CD14-positive monocyte (primary cell): ENCODE measurements at regions not wholly inside any gene's neighbourhood (a gene's known extent, or its start where the extent isn't known, plus 50 kb on each side); places are given as distances from the start of the nearest gene placed in this dataset.

Experiments used
- DNase-seq, 3 donors: peaks; one replicate each; pipeline ENCODE4 v3.0.0-alpha.2; 2011 to 2022
- H2AFZ ChIP-seq: 2 replicates; pipeline ENCODE4 v1.6.0; 2012; ENCODE audit warnings: mild to moderate bottlenecking, low read depth, low read length, inconsistent platforms; ENCODE audit not compliant: insufficient read depth, poor library complexity, severe bottlenecking
- H3K27ac ChIP-seq, 2 donors: 1 replicate in 1 of 2; 2 replicates in 1 of 2; pipeline ENCODE4 v1.5.1; 2012 to 2013; ENCODE audit warnings: low read length in 2 of 2, control low read depth in 1 of 2, inconsistent platforms in 1 of 2, low read depth in 1 of 2, mild to moderate bottlenecking in 1 of 2
- H3K27me3 ChIP-seq, 2 donors: one replicate each; pipeline versions ENCODE4 v1.6.0 to v1.6.1; 2011 to 2013; ENCODE audit warnings: low read length in 2 of 2; ENCODE audit not compliant: control insufficient read depth in 2 of 2, insufficient read depth in 2 of 2
- H3K36me3 ChIP-seq, 2 donors: replicated peaks in 1 of 2; 1 replicate in 1 of 2; 2 replicates in 1 of 2; pipeline versions ENCODE4 v1.5.1 to v1.6.1; 2012 to 2013; ENCODE audit warnings: low read length in 2 of 2, control low read depth in 1 of 2, inconsistent platforms in 1 of 2, mild to moderate bottlenecking in 1 of 2; ENCODE audit not compliant: insufficient read depth in 2 of 2, control insufficient read depth in 1 of 2
- H3K4me1 ChIP-seq, 2 donors: 1 replicate in 1 of 2; 2 replicates in 1 of 2; pipeline versions ENCODE4 v1.5.1 to v1.6.1; 2012 to 2013; ENCODE audit warnings: low read length in 2 of 2, control low read depth in 1 of 2, inconsistent platforms in 1 of 2, mild to moderate bottlenecking in 1 of 2, moderate library complexity in 1 of 2; ENCODE audit not compliant: insufficient read depth in 2 of 2, control insufficient read depth in 1 of 2
- H3K4me2 ChIP-seq: replicated peaks from 2 replicates; pipeline ENCODE3; 2012; ENCODE audit warnings: low read length, moderate library complexity, mild to moderate bottlenecking; ENCODE audit not compliant: poor library complexity, severe bottlenecking; ENCODE audit errors: extremely low read depth
- H3K4me3 ChIP-seq, 3 experiments: fragments of 200-600 bp in 1 of 3; sonication (generic) in 1 of 3; replicated peaks in 1 of 3; 1 replicate in 2 of 3; 2 replicates in 1 of 3; pipeline ENCODE4 v1.5.1; 2011 to 2013; ENCODE audit warnings: low read length in 3 of 3, mild to moderate bottlenecking in 3 of 3, control low read depth in 2 of 3, low read depth in 2 of 3, inconsistent platforms in 1 of 3, moderate library complexity in 1 of 3
- H3K79me2 ChIP-seq: 2 replicates; pipeline ENCODE4 v1.6.0; 2012; ENCODE audit warnings: mild to moderate bottlenecking, control low read depth, inconsistent platforms, low read length, moderate library complexity; ENCODE audit not compliant: insufficient read depth
- H3K9ac ChIP-seq: 2 replicates; pipeline ENCODE4 v1.6.0; 2017; ENCODE audit warnings: low read length, mild to moderate bottlenecking; ENCODE audit not compliant: insufficient read depth, poor library complexity, severe bottlenecking
- H3K9me3 ChIP-seq, 2 donors: replicated peaks in 1 of 2; 1 replicate in 1 of 2; 2 replicates in 1 of 2; pipeline versions ENCODE4 v1.5.1 to v1.6.1; 2012 to 2013; ENCODE audit warnings: low read length in 2 of 2, control low read depth in 1 of 2; ENCODE audit not compliant: control insufficient read depth in 1 of 2, insufficient read depth in 1 of 2
- H4K20me1 ChIP-seq: 2 replicates; pipeline ENCODE4 v1.6.0; 2012; ENCODE audit warnings: mild to moderate bottlenecking, low read length, control low read depth, moderate library complexity; ENCODE audit not compliant: insufficient read depth
- H3K27ac Mint-ChIP-seq, 7 donors: one replicate each; pipeline ENCODE4 v1.8.0; 2020; ENCODE audit warnings: mild to moderate bottlenecking in 7 of 7, mixed read lengths in 7 of 7, moderate library complexity in 6 of 7, inconsistent platforms in 2 of 7
- H3K27me3 Mint-ChIP-seq, 3 donors: one replicate each; pipeline ENCODE4 v1.8.0; 2021 to 2022; ENCODE audit warnings: low read depth in 3 of 3, mild to moderate bottlenecking in 3 of 3, mixed read lengths in 3 of 3, moderate library complexity in 3 of 3, inconsistent platforms in 1 of 3
- H3K36me3 Mint-ChIP-seq, 2 donors: one replicate each; pipeline ENCODE4 v1.8.0; 2020; ENCODE audit warnings: mixed read lengths in 2 of 2, inconsistent platforms in 1 of 2, mild to moderate bottlenecking in 1 of 2
- H3K4me1 Mint-ChIP-seq: one replicate; pipeline ENCODE4 v1.8.0; 2020; ENCODE audit warnings: mild to moderate bottlenecking, mixed read lengths
- H3K4me3 Mint-ChIP-seq, 2 donors: one replicate each; pipeline ENCODE4 v1.8.0; 2020; ENCODE audit warnings: mild to moderate bottlenecking in 2 of 2, mixed read lengths in 2 of 2, moderate library complexity in 1 of 2
- H3K9me3 Mint-ChIP-seq, 7 donors: one replicate each; pipeline ENCODE4 v1.8.0; 2020 to 2022; ENCODE audit warnings: mixed read lengths in 7 of 7, mild to moderate bottlenecking in 6 of 7, moderate library complexity in 6 of 7, inconsistent platforms in 2 of 7
- WGBS: methylation state at CpG from one replicate; pipeline ENCODE4 v1.1.5; 2013; ENCODE audit warnings: missing lambda C conversion rate; ENCODE audit not compliant: insufficient coverage; 5-methylcytosine and 5-hydroxymethylcytosine counted together
- intact Hi-C, 2 donors: fragments of 100-400 bp; cut with micrococcal nuclease; formaldehyde crosslinking; loops; one replicate each; pipeline versions ENCODE4 v1.15.0 to v1.15.1; 2023
- TF ChIP-seq, protein P1 (sequence below): fragments of 200-600 bp; IDR thresholded peaks from one replicate; pipeline ENCODE4 v1.8.0; 2022; ENCODE audit warnings: antibody characterized with exemption, mild to moderate bottlenecking

- 85% methylated on average over 13 of the region's 13 CpGs for WGBS
- Mint-ChIP-seq H3K36me3 (no peaks in the 10 kb centered on the region), H3K4me1 (no peaks in the 10 kb centered on the region), H3K27me3 (peaks cover 4 to 7% (median 4%) of the 10 kb centered on the region in 3 donors), H3K4me3 (no peak overlapping the region), H3K9me3 (peaks cover 0 to 3% (median 0%) of the 10 kb centered on the region in 7 donors), H3K27ac (no peak overlapping the region)
- Histone ChIP-seq H3K27ac (no peak overlapping the region), H4K20me1 (no peaks in the 10 kb centered on the region), H2AFZ (no peak overlapping the region), H3K27me3 (no peaks in the 10 kb centered on the region), H3K79me2 (no peaks in the 10 kb centered on the region), H3K36me3 (no peaks in the 10 kb centered on the region), H3K4me3 (no peak overlapping the region), H3K9ac (no peak overlapping the region), H3K9me3 (no peaks in the 10 kb centered on the region), H3K4me1 (no peaks in the 10 kb centered on the region), H3K4me2 (no peak overlapping the region)
- DNase-seq = no peak
- intact Hi-C loops = no loop called here
- TF ChIP-seq, protein P1, sequence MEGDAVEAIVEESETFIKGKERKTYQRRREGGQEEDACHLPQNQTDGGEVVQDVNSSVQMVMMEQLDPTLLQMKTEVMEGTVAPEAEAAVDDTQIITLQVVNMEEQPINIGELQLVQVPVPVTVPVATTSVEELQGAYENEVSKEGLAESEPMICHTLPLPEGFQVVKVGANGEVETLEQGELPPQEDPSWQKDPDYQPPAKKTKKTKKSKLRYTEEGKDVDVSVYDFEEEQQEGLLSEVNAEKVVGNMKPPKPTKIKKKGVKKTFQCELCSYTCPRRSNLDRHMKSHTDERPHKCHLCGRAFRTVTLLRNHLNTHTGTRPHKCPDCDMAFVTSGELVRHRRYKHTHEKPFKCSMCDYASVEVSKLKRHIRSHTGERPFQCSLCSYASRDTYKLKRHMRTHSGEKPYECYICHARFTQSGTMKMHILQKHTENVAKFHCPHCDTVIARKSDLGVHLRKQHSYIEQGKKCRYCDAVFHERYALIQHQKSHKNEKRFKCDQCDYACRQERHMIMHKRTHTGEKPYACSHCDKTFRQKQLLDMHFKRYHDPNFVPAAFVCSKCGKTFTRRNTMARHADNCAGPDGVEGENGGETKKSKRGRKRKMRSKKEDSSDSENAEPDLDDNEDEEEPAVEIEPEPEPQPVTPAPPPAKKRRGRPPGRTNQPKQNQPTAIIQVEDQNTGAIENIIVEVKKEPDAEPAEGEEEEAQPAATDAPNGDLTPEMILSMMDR = no peak
Observed at GRCh38 chr13:111917086-111917485, 149.9 kb upstream of the SOX1 start.

DNA sequence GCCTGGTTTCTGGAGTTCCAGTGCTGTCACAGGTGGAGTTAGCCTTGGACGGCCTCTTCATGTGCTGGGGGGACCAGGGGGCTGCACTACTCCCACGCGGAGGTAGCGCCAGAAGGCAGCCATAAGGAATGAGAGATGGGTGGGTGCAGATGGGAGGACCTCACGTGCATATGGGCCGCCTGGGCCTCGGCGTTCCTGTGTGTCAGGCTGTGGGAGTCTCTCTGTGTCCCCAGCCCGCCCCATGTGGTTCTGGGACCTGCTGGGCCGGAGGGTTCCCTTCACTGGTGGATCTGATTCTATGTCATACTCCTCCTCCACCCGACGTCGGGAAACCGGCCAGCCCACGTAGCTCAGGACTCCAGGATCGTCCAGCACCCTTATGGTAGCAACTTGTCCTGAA, 149.0 kb upstream of the SOX1 start:
- Mint-ChIP-seq H3K27me3 (peaks cover 5 to 8% (median 7%) of the 10 kb centered on the region in 3 donors), H3K4me3 (no peak overlapping the region), H3K36me3 (no peaks in the 10 kb centered on the region), H3K4me1 (no peaks in the 10 kb centered on the region), H3K27ac (peak overlapping the region in 1 of 7 donors; percentile 8), H3K9me3 (peaks cover 0 to 3% (median 0%) of the 10 kb centered on the region in 7 donors)
- no peaks in the 10 kb centered on the region for H3K4me1 ChIP-seq
- H3K4me3 ChIP-seq = no peak overlapping the region
- intact Hi-C loops = no loop called here
- H3K27ac ChIP-seq = no peak overlapping the region
- no peaks in the 10 kb centered on the region for H3K79me2 ChIP-seq
- no peak overlapping the region for H3K9ac ChIP-seq
- no peak overlapping the region for H3K4me2 ChIP-seq
- no peaks in the 10 kb centered on the region for H4K20me1 ChIP-seq
- no peak for DNase-seq
- H3K27me3 ChIP-seq = no peaks in the 10 kb centered on the region
- TF ChIP-seq, protein P1 = no peak
- H3K9me3 ChIP-seq = no peaks in the 10 kb centered on the region
- H3K36me3 ChIP-seq = no peaks in the 10 kb centered on the region
- 69% methylated on average over 6 of the region's 16 CpGs for WGBS
- no peak overlapping the region for H2AFZ ChIP-seq
